Activated naive CD8-positive, alpha-beta T cell treated with anti-CD3 and anti-CD28 coated beads, Interleukin-2, amount 50 U/mL, for 24 hours (primary cell): ENCODE measurements at regions not wholly inside any gene's neighbourhood (a gene's known extent, or its start where the extent isn't known, plus 50 kb on each side); places are given as distances from the start of the nearest gene placed in this dataset.
"Not testable (repeated sequence)": the region's sequence is repeated elsewhere in the genome, so short reads cannot be mapped to it uniquely, and the experiment has no call there.

Source experiments
- ATAC-seq: fragments of 150-1000 bp; cut with Tn5 transposase; one replicate; pipeline ENCODE4 v1.10.0; 2021
- DNase-seq: peaks from one replicate; pipeline ENCODE4 v3.0.0; 2021
- H3K27ac Mint-ChIP-seq: one replicate; pipeline ENCODE4 v1.8.0; 2021; ENCODE audit warnings: mild to moderate bottlenecking, mixed read lengths
- H3K27me3 Mint-ChIP-seq: one replicate; pipeline ENCODE4 v1.8.0; 2021; ENCODE audit warnings: mixed read lengths
- H3K36me3 Mint-ChIP-seq: one replicate; pipeline ENCODE4 v1.8.0; 2021; ENCODE audit warnings: low read depth, mixed read lengths
- H3K4me1 Mint-ChIP-seq: one replicate; pipeline ENCODE4 v1.8.0; 2021; ENCODE audit warnings: mixed read lengths
- H3K4me3 Mint-ChIP-seq: one replicate; pipeline ENCODE4 v1.8.0; 2021; ENCODE audit warnings: mild to moderate bottlenecking, moderate library complexity, mixed read lengths
- H3K9me3 Mint-ChIP-seq: one replicate; pipeline ENCODE4 v1.8.0; 2021; ENCODE audit warnings: mixed read lengths

DNA sequence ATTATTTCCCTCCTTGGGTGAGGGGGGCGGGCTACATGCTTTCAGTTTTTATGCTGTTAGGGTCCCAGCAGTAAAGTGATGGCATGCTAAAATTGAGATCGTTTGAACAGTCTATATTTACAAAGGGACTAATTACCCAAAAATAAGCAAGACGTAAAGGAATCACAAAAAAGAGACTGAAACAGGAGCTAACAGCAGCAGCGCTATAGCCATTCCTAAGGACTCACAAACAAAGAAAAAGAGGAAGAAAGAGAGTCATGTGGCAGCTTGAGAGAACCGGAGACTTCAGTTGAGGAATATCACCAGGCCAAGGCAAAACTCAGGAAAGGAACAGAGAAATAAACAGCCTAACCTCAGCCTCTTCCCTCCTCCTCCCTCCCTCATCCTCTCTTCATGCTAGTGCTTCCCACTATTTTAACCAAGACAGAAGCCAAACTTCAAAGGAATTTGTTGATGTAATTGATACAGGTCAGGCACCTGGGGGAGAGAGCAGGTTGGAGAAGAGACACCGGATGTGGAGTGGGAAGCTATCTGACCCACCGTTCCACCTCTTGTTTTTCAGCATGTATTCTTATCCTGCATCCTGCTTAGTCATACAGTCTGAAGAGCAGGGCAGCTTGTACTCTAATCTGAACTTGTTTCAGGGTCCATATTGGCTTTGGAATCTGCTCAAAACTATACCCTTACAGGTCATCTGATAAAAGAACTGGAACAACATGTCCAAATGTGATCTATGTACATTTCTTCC, 383.7 kb downstream of the NAF1 start:
- Mint-ChIP-seq H3K4me1 (no peaks in the 10 kb centered on the region), H3K9me3 (no peaks in the 10 kb centered on the region), H3K27ac (no peak overlapping the region), H3K27me3 (no peaks in the 10 kb centered on the region), H3K36me3 (no peaks in the 10 kb centered on the region), H3K4me3 (no peak overlapping the region)
- DNase-seq, result no peak
- no peak for ATAC-seq

DNA sequence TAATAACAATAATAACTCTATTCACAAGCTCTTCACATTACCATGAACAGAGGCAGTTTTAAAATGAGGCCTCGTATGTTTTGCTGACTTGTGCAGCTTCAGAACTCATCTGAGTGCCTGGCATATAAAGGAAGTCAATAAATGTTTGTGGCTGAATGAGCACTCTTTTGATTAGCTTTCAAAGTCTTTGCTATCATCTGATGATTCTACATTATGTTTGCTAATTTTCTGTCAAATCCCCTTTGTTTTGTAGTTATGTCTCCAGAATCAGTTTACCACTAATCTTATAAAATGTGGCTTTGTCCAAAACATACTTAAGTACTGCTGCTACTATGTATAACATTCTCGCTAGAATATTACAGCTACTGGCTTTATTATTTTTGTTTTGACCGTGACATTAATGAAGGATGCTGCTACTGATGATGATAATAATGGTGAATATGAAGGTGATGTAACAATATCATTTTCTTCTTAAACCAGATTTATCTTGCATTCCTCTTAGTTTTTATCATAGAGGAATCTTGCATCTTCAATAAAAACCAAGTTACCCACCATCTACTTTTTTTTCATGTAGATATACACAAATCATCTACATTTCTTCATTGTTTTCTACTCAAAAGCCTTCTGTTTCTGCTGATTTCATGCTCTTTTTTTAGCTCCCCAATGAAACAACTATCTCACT, 384.5 kb downstream of the NAF1 start:
- Mint-ChIP-seq H3K4me3 (no peak overlapping the region), H3K4me1 (no peaks in the 10 kb centered on the region), H3K9me3 (no peaks in the 10 kb centered on the region), H3K27ac (no peak overlapping the region), H3K27me3 (no peaks in the 10 kb centered on the region), H3K36me3 (no peaks in the 10 kb centered on the region)
- ATAC-seq, result no peak
- DNase-seq, result no peak

DNA sequence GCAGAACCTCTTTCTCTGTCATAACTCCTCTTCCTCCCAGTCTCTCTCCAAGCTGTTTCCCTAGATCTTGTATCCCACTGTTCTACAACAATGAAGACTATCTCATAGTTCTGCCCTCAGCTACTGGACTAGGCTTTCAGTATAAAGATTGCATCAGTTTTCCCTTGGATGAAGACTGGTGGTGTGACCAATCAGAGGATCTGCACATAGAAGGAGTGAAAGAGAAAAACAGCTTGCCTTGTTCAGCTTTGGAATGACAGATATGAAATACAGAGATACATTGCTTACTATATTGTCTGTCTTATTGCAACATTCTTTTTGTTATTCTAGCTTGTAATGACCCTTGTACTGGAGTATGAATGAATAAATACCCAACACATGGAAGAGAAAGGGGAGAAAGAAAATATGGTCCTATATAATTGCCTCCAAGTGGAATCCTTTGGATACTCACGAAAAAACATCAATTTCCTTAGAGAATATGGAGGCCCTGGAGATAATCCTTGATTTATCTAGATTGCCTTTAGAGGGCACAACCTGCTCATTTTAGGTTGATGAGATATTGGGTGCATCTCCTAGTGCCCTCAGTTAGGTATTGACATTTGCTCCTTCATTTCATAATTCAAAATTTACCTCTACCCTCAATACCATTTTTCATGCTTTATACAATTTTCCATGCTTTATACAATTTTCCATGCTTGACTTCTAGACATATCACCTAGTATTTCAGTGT, 395.8 kb downstream of the NAF1 start:
- no peak for DNase-seq
- Mint-ChIP-seq H3K9me3 (no peaks in the 10 kb centered on the region), H3K4me1 (no peaks in the 10 kb centered on the region), H3K36me3 (no peaks in the 10 kb centered on the region), H3K27ac (no peak overlapping the region), H3K27me3 (no peaks in the 10 kb centered on the region), H3K4me3 (no peak overlapping the region)
- no peak for ATAC-seq

DNA sequence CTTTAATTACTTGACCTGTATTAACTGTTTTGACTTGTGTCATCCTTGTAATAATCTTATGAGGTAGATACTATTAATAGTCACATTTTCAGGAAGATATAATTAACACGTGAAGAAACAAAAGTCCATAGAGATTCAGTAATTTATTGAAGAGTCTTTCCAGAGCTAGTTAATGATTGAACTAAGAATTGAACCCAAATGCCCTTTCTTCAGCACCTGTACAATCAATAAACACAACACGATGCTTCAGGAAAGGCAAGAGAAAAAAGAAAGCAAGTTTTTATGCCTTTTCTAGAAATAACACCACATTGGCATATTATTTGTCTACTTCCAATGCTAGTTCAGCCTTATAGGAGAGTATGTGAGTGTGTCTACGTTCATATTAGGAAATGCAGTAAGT, 399.6 kb downstream of the NAF1 start:
- DNase-seq (no peak), ATAC-seq (no peak)
- no peak overlapping the region for H3K4me3 Mint-ChIP-seq
- H3K27me3 Mint-ChIP-seq, result no peaks in the 10 kb centered on the region
- no peaks in the 10 kb centered on the region for H3K36me3 Mint-ChIP-seq
- no peaks in the 10 kb centered on the region for H3K9me3 Mint-ChIP-seq
- H3K4me1 Mint-ChIP-seq, result no peaks in the 10 kb centered on the region
- H3K27ac Mint-ChIP-seq, result no peak overlapping the region

DNA sequence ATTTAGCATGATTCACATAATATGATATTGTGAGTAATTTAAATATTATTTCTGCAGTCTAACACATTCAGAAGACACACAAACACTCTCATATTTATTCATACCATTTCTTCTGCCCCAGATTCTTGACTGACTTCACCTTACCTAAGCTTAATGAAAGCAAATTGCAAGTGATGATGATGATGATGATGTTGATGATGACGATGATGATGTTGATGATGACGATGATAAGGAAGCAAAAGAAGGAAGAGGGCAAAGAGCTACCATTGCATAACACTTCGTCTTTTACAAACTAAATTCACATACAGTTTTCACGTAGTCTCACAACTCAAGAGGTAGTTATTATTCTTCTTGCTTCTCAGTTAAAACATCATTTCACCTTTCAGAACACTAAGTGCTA, 404.7 kb downstream of the NAF1 start:
- Mint-ChIP-seq H3K27ac (no peak overlapping the region), H3K36me3 (no peaks in the 10 kb centered on the region), H3K9me3 (no peaks in the 10 kb centered on the region), H3K4me1 (no peaks in the 10 kb centered on the region), H3K4me3 (no peak overlapping the region), H3K27me3 (no peaks in the 10 kb centered on the region)
- DNase-seq, result no peak
- ATAC-seq, result no peak

DNA sequence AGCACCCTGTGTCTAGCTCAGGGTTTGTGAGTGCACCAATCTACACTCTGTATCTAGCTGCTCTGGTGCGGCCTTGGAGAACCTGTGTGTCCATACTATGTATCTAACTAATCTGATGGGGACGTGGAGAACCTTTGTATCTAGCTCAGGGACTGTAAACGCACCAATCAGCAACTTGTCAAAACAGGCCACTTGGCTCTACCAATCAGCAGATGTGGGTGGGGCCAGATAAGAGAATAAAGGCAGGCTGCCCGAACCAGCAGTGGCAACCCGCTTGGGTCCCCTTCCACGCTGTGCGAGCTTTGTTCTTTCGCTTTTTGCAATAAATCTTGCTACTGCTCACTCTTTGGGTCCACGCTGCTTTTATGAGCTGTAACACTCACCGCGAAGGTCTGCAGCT, 426.5 kb downstream of the NAF1 start:
- not testable (repeated sequence) for DNase-seq, H3K9me3 Mint-ChIP-seq, H3K4me3 Mint-ChIP-seq, ATAC-seq, H3K36me3 Mint-ChIP-seq, H3K4me1 Mint-ChIP-seq, H3K27me3 Mint-ChIP-seq, H3K27ac Mint-ChIP-seq

DNA sequence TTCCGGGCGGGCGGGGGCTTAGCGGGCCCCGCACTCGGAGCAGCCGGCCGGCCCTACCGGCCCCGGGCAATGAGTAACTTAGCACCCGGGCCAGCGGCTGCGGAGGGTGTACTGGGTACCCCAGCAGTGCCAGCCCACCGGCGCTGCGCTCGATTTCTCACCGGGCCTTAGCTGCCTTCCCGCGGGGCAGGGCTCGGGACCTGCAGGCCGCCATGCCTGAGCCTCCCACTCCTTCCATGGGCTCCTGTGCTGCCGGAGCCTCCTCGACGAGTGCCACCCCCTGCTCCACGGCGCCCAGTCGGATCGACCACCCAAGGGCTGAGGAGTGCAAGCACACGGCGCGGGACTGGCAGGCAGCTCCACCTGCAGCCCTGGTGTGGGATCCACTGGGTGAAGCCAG, 427.1 kb downstream of the NAF1 start:
- H3K9me3 Mint-ChIP-seq, ATAC-seq, H3K27ac Mint-ChIP-seq, H3K4me1 Mint-ChIP-seq, DNase-seq, H3K27me3 Mint-ChIP-seq, H3K4me3 Mint-ChIP-seq, H3K36me3 Mint-ChIP-seq: not testable (repeated sequence)

DNA sequence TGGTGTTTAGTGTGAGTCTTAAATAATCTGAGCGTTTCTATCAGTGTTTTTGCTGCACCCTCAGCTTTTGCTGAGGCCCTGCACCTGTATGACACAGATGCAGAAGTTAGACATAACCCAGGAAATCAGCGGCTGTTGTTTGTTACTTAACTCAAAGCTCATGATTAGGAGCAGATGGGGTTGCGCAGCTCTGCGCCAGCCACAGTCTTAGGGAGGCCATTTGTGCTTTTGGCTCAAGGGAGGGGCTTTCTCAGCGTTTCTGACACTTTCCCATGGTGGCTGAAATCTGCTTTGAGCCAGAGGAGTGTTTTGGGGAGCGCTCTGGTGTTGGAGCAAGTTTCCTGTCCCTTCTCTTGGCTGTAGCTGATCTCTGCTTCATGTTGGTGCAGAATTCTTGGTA, 433.8 kb downstream of the NAF1 start:
- Mint-ChIP-seq H3K4me1 (no peaks in the 10 kb centered on the region), H3K27ac (no peak overlapping the region), H3K9me3 (no peaks in the 10 kb centered on the region), H3K27me3 (no peaks in the 10 kb centered on the region), H3K4me3 (no peak overlapping the region), H3K36me3 (no peaks in the 10 kb centered on the region)
- DNase-seq (no peak), ATAC-seq (no peak)

DNA sequence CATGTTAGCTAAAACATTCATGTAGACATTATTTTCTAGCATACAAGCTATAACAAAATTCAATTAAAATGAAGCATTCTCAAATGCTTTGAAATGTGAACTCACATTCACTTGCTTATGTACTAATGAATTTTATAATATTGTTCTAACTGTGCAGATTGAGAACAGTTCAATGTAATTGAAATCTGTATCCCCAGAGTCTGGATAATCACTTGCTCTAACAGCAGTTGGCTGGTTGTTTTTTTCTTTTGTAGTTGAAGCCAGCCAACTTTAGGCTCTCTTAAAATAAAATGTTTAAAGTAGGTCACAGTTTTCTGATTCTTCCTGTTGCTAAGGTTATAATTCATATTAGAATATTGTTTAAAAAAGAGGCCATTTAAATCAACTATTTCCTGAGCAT, 438.9 kb downstream of the NAF1 start:
- H3K4me3 Mint-ChIP-seq, result no peak overlapping the region
- H3K36me3 Mint-ChIP-seq, result no peaks in the 10 kb centered on the region
- no peaks in the 10 kb centered on the region for H3K9me3 Mint-ChIP-seq
- no peak for DNase-seq
- no peaks in the 10 kb centered on the region for H3K4me1 Mint-ChIP-seq
- no peak overlapping the region for H3K27ac Mint-ChIP-seq
- H3K27me3 Mint-ChIP-seq, result no peaks in the 10 kb centered on the region
- no peak for ATAC-seq

DNA sequence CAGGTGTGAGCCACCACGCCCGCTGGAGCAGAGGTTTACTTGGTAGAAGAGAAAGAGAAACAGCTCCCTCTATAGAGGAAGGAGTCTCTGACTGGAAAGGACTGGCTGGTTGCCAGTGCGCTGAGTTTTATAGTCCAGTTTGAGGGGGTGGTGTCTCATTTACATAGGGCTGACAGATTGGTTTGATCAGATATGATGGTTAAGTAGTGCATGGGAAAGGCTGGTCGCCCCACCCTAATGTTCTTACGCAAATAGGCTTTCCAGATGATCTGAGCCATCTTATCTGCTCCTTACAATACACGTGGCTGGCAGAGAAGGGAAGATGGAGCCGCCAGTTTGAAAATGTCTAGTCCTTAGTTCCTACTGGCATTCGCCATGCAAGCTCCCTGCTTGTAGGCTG, 439.5 kb downstream of the NAF1 start:
- no peak for ATAC-seq
- Mint-ChIP-seq H3K9me3 (no peaks in the 10 kb centered on the region), H3K27me3 (no peaks in the 10 kb centered on the region), H3K36me3 (no peaks in the 10 kb centered on the region), H3K4me1 (no peaks in the 10 kb centered on the region), H3K4me3 (no peak overlapping the region), H3K27ac (no peak overlapping the region)
- no peak for DNase-seq

DNA sequence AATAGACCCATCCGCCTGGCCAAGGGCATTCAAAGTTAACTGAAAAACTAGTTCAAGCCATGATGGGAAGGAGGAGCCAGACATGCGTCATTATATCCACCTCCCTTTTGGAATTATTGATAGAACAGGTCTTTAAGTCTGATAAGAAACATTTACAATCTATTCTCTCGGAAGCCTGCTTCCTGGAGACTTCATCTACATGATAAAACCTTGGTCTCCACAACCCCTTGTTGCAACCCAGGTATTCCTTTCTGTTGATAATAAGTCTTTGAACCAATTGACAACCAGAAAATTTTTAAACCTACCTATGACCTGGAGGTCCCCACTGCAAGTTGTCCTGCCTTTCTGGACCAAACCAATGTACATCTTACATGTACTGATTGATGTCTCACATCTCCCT, 451.3 kb downstream of the NAF1 start:
- Mint-ChIP-seq H3K36me3 (no peaks in the 10 kb centered on the region), H3K27ac (no peak overlapping the region), H3K27me3 (no peaks in the 10 kb centered on the region), H3K4me1 (no peaks in the 10 kb centered on the region), H3K4me3 (no peak overlapping the region), H3K9me3 (no peaks in the 10 kb centered on the region)
- ATAC-seq (no peak), DNase-seq (no peak)

DNA sequence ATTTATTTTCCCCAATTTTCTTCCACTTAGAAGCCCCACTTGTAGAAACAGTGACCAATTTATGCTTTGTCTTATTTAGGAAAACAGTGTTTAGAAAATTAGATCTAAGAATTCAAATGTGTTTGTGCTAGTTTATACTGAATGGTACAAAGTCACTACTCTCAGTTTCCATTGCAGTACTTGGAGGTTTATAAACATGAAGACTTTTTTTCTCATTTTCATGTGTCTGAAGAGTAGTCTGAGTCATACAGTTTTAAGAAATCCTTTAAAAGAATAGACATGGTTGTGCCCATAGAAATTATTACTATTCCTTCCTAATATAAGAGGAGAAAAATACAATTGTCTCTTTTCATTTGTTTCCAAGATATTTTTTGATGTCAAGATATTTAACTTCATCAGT, 458.7 kb downstream of the NAF1 start:
- no peak for DNase-seq
- H3K27me3 Mint-ChIP-seq, result no peaks in the 10 kb centered on the region
- no peaks in the 10 kb centered on the region for H3K9me3 Mint-ChIP-seq
- H3K4me1 Mint-ChIP-seq, result no peaks in the 10 kb centered on the region
- H3K36me3 Mint-ChIP-seq, result no peaks in the 10 kb centered on the region
- ATAC-seq, result no peak
- no peak overlapping the region for H3K4me3 Mint-ChIP-seq
- H3K27ac Mint-ChIP-seq, result no peak overlapping the region

DNA sequence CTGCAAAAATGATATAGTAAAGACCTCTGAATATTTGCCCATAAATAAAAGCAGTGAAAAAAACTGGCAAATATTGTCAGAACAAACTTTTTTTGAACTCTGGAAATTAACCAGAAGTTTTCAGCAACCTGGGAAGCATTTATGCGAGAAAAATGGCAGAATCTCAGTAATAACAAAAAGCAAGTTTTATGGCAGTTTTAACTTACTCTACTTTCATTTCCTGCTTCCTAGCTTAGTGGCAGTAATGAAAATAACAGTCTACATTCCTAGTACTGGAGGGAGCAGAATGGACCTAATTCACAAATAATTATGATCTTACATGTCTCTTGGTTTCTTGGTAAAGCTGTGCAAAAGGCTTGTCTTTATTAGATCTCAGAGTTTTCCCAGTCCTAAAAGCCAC, 460.1 kb downstream of the NAF1 start:
- H3K36me3 Mint-ChIP-seq, result no peaks in the 10 kb centered on the region
- H3K9me3 Mint-ChIP-seq, result no peaks in the 10 kb centered on the region
- no peaks in the 10 kb centered on the region for H3K4me1 Mint-ChIP-seq
- ATAC-seq (no peak), DNase-seq (no peak)
- H3K4me3 Mint-ChIP-seq, result no peak overlapping the region
- H3K27ac Mint-ChIP-seq, result no peak overlapping the region
- H3K27me3 Mint-ChIP-seq, result no peaks in the 10 kb centered on the region

DNA sequence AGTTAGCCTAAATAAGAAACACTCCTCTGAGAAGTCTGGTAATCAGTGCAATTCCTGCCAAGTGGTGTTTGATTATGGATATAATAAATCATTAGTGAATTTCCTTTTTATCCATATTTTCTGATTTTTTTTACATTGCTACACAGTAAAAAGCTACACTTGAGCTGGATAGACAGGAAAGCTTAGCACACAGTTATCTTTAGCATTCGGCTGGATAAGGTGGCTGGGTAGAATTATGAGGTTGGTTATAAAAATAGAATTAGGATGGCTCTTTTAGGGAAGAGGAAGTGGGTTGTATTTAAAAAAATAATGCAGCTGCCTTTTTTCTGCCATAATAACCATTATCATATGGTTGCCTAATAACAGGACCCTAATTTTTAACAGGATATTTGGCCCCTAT, 460.6 kb downstream of the NAF1 start:
- no peak overlapping the region for H3K4me3 Mint-ChIP-seq
- H3K27me3 Mint-ChIP-seq, result no peaks in the 10 kb centered on the region
- H3K9me3 Mint-ChIP-seq, result no peaks in the 10 kb centered on the region
- H3K27ac Mint-ChIP-seq, result no peak overlapping the region
- H3K36me3 Mint-ChIP-seq, result no peaks in the 10 kb centered on the region
- ATAC-seq, result no peak
- no peak for DNase-seq
- H3K4me1 Mint-ChIP-seq, result no peaks in the 10 kb centered on the region

DNA sequence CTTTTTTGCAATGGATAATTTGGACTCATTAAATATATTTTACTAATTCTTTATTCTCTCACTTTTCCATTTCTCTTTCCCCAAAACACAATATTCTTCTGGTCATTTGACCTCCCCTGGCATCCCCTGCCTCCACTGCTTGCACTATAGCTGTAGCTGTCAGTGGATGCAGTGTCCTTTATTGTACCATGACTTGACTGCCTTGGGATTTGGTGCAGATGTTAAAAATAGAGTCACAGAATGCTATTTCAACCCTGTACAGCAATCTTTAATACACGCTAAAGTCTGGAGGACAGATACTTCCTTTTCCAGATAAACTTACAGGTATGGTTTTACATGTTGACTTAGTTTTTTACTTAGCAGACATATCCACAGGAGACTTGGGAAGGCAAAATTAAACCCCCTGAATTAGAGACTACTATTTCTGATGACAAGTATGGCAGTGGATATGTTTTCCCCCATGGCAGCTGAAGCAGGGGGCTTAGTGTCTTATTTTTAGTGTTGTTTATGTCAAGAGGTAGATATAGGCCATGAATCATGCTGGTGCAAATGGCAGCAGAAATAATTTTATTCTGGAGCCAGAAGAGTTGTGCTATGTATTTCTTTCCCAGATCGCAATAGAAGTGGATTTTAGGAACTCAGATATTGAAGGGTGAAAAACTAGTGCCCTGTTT, 461.4 kb downstream of the NAF1 start:
- Mint-ChIP-seq H3K4me1 (no peaks in the 10 kb centered on the region), H3K27ac (no peak overlapping the region), H3K4me3 (no peak overlapping the region), H3K9me3 (no peaks in the 10 kb centered on the region), H3K36me3 (no peaks in the 10 kb centered on the region), H3K27me3 (no peaks in the 10 kb centered on the region)
- ATAC-seq (no peak), DNase-seq (no peak)
